IPS DF 6.9 (cell line): ENCODE measurements at regions not wholly inside any gene's neighbourhood (a gene's known extent, or its start where the extent isn't known, plus 50 kb on each side); places are given as distances from the start of the nearest gene placed in this dataset.

Experiments used
- DNase-seq: peaks from one replicate; pipeline ENCODE4 v3.0.0-alpha.2; 2013; ENCODE audit warnings: low read depth, low spot score
- H3K27ac ChIP-seq: one replicate; pipeline ENCODE4 v1.5.1; 2013; ENCODE audit warnings: low read length, control low read depth
- H3K27me3 ChIP-seq: 2 replicates; pipeline ENCODE4 v1.6.1; 2013; ENCODE audit warnings: mild to moderate bottlenecking, low read length; ENCODE audit not compliant: control insufficient read depth, insufficient read depth
- H3K36me3 ChIP-seq: 2 replicates; pipeline ENCODE4 v1.6.1; 2013; ENCODE audit warnings: low read length; ENCODE audit not compliant: control insufficient read depth, insufficient read depth
- H3K4me1 ChIP-seq: 2 replicates; pipeline ENCODE4 v1.6.1; 2013; ENCODE audit warnings: low read length; ENCODE audit not compliant: control insufficient read depth, insufficient read depth
- H3K4me3 ChIP-seq: 2 replicates; pipeline ENCODE4 v1.5.1; 2013; ENCODE audit warnings: mild to moderate bottlenecking, low read length
- H3K9me3 ChIP-seq: 2 replicates; pipeline ENCODE4 v1.6.1; 2013; ENCODE audit warnings: low read length, inconsistent platforms; ENCODE audit not compliant: control insufficient read depth, insufficient read depth
- WGBS: extraction: QIAGEN DNeasy Blood & Tissue Kit; methylation state at CpG from one replicate; pipeline ENCODE4 v1.1.7; 2013; ENCODE audit warnings: mixed read lengths, missing lambda C conversion rate; ENCODE audit not compliant: insufficient read length, insufficient coverage; 5-methylcytosine and 5-hydroxymethylcytosine counted together

DNA sequence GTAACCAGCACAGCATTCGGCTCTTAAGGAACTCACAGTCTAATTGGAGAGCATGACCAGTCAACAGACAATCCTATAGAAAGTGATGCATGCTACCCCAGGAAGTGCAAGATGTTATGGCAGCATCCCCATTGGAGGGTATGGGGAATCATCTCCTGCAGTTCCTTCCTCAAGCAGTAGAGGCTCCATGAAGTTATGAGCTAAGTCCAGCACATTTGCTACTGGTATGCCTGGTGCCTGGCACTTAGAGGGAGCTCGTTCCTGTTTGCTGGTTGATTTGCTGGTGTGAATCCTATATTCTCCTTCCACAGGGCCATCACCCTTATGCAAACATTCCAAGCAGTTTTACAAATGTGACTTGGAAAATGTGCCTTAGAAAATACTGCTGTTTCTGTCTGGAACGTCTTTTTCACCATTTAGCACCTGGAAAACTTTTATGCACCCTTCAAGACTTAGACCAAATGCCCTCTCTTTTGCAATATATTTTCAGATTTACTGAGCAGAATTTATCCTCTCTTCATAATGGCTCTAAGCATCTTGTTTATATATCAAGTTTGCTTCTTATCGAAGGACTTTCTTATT, 136.1 kb upstream of the WSCD2 start:
- no CpG with 5 or more reads among the region's 4 CpGs for WGBS
- H3K27ac ChIP-seq = no peak overlapping the region
- no peaks in the 10 kb centered on the region for H3K4me1 ChIP-seq
- H3K27me3 ChIP-seq = no peaks in the 10 kb centered on the region
- no peaks in the 10 kb centered on the region for H3K36me3 ChIP-seq
- no peak overlapping the region for H3K4me3 ChIP-seq
- no peaks in the 10 kb centered on the region for H3K9me3 ChIP-seq
- peak; percentile 48 for DNase-seq

DNA sequence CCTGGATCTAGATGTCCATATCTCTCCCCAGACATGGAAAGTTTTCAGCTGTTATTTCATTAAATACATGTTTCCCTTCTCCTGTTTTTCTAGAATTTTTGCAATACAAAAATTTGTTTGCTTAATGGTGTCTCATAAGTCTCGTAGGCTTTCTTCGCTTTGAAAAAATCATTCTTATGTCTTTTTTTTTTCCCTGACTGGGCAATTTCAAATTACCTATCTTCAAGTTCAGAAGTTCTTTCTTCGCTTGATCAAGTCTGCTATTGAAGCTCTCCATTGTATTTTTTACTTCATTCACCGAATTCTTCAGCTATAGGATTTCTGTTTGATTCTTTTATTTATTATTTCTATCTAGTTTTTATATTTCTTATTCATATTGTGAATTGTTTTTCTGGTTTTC, 130.2 kb upstream of the WSCD2 start:
- H3K27me3 ChIP-seq = no peaks in the 10 kb centered on the region
- no CpG with 5 or more reads among the region's 4 CpGs for WGBS
- no peaks in the 10 kb centered on the region for H3K9me3 ChIP-seq
- H3K36me3 ChIP-seq = no peaks in the 10 kb centered on the region
- H3K4me1 ChIP-seq = no peaks in the 10 kb centered on the region
- no peak overlapping the region for H3K27ac ChIP-seq
- no peak overlapping the region for H3K4me3 ChIP-seq
- DNase-seq = no peak

DNA sequence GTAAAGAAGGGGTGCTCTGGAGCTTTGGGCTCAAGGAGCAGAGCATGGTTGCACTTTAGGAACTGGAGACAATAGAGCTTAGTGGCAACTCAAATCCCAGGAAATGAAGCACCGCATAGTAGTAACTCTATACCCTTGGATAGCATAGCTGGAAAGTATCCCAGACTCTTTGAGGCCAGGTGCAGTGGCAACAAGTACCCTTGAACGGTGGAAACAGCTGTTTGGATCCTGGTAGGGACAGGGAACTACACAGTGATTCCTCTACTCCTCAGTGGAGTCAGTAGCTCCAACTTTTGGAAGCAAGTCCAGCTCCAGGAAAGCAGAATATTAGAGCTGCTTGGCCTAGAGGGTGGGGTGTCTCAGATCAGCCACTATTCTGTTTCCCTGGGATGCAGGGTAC, 129.0 kb upstream of the WSCD2 start:
- Histone ChIP-seq H3K4me3 (no peak overlapping the region), H3K27me3 (no peaks in the 10 kb centered on the region), H3K9me3 (no peaks in the 10 kb centered on the region), H3K4me1 (no peaks in the 10 kb centered on the region), H3K27ac (no peak overlapping the region), H3K36me3 (no peaks in the 10 kb centered on the region)
- DNase-seq = no peak
- WGBS = no CpG with 5 or more reads among the region's 2 CpGs

DNA sequence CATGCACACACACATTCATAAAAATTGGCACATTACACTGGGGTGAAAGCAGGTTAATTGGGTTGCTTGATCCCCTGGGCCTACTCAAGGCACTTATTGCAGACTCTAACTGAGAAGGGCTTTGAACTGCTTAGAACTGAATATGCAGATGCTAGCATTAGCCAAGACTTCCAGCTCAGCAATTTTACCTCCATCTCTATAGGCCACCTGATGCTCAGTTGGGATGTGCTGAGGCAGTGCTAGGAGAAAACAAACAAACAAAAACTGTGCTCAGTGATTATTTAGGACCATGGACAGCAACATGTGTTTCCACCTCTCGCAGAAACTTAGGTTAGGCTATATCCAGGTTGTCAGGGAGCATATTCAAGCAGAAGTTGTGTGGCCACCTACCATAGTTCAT, 124.8 kb upstream of the WSCD2 start:
- Histone ChIP-seq H3K36me3 (no peaks in the 10 kb centered on the region), H3K4me1 (no peaks in the 10 kb centered on the region), H3K27ac (no peak overlapping the region), H3K27me3 (no peaks in the 10 kb centered on the region), H3K4me3 (no peak overlapping the region), H3K9me3 (no peaks in the 10 kb centered on the region)
- peak; percentile 18 for DNase-seq
- WGBS = no CpG with 5 or more reads among the region's 1 CpG

DNA sequence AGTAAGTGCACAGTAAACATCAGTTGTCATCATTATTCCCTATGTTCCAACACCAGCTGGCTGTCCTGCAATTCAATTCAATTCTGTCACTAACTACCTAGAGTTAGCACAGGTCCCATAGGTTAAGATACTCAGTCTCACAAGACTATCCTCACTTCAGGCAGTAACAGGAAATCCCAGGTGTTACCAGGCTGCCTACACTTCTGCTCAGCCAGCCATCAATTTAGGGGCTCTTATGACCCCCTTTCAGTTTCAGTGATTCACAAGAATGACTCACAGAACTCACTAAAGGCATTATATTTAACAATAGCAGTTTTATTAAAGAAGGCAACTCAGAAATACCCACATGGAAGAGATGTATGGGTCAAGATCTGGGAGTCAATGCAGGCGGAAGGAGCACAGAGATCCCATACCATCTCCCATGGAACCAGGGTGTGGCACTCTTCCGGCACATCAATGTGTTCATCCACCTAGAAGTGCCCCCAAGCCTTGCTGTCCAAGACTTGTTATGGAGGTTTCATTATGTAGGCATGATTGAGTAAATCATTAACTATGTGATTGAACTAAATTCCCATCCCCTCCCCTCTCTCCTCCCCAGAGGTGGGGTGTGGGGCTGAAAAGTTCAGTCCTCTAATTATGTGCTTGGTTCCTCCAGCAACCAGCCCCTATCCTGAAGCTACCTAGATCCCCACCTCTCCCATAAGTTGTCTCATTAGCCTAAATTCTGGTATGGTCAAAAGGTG, 120.8 kb upstream of the WSCD2 start:
- Histone ChIP-seq H3K4me3 (no peak overlapping the region), H3K27ac (no peak overlapping the region), H3K4me1 (no peaks in the 10 kb centered on the region), H3K36me3 (no peaks in the 10 kb centered on the region), H3K9me3 (no peaks in the 10 kb centered on the region), H3K27me3 (no peaks in the 10 kb centered on the region)
- DNase-seq = no peak
- WGBS = no CpG with 5 or more reads among the region's 2 CpGs

DNA sequence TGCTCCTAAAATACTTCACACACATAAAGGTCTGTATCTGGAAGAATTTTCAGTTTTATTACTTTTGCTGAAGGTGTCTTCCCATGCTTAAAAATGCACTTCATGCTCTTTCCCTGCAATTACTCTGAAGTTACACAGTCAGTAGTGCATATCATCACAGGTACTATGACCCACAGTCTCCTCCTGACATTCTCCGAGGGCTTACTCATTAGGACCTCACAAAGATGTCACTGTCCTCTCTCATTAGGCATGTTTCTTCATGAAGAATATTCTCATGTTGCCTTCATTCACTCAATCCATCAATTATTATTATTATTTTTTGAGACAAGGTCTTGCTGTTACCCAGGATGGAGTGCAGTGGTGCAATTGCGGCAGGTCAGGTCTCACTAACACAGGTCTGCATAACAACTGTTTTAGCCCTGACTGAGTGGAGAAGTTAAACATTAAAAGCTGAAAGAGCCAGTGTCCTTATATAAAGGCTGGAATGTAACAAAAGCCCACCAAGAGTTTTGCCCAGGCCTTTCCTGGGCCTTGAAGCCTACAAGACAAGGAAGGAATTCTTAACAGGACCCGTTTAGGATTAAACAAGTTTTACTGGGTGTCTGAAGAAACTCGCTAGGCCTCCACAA, 119.5 kb upstream of the WSCD2 start:
- no peaks in the 10 kb centered on the region for H3K27me3 ChIP-seq

DNA sequence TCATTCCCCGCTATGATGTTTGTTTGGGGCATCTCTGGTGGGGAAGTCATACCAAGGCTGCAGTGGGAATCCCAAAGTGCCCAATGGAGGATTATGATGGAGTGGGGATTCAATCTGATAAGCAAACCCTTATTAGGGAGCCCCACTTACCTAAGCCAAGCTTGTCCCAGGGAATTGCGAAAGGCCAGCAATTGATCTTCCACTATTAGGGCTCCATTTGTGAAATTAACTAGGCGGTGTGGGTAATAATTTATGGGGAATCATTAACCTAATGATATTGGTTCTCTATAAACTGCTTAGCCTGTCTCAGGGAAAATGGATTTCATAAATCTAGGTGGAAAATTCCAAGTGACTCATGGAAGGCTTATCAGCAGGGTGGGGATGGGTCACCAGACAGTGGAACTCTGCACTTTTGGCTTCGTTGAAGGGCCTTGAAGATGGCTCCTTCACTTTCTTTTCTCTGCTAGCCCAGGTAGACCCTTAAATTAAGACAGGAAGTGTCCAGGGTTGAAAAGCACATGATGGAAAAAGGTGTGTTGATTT, 113.0 kb upstream of the WSCD2 start:
- DNase-seq = no peak
- H3K4me1 ChIP-seq = no peaks in the 10 kb centered on the region
- H3K27ac ChIP-seq = no peak overlapping the region
- no peaks in the 10 kb centered on the region for H3K36me3 ChIP-seq
- no peaks in the 10 kb centered on the region for H3K9me3 ChIP-seq
- H3K4me3 ChIP-seq = no peak overlapping the region
- WGBS = no CpG with 5 or more reads among the region's 4 CpGs
- no peaks in the 10 kb centered on the region for H3K27me3 ChIP-seq

More for the DNA sequence above, 119.5 kb upstream of the WSCD2 start:
- no peak overlapping the region for H3K4me3 ChIP-seq
- DNase-seq = no peak
- no peak overlapping the region for H3K27ac ChIP-seq
- whole genome bisulfite sequencing = no CpG with 5 or more reads among the region's 4 CpGs
- H3K36me3 ChIP-seq = no peaks in the 10 kb centered on the region
- H3K4me1 ChIP-seq = no peaks in the 10 kb centered on the region
- H3K9me3 ChIP-seq = no peaks in the 10 kb centered on the region

DNA sequence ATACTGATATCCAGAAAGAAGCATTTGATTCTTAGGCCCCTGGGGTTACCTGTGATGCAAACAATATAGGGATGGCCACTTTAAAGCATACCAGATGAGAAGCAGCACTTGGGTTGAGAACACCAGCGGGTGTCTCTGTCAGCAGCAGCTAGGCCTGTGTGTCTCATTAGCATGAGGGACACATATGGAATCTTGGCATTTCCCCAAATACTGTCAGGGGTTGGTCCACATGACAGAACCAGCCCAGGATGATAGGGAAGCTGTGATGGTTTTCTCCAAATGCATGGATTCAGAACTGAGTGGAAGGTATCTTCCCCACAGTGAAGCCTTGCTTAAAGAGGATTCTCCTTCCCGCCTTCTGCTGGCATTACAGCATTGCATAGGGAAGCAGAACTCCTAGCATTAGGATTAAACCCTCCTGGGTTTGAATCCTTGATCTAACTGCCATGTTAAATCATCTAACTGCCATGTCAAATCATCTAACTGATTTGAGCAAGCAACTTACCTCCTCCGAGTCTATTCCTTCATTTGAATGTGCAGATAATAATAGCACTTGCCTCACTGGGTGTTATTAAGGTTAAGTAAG, 111.5 kb upstream of the WSCD2 start:
- no peak overlapping the region for H3K4me3 ChIP-seq
- no peaks in the 10 kb centered on the region for H3K27me3 ChIP-seq
- H3K4me1 ChIP-seq = no peaks in the 10 kb centered on the region
- no peaks in the 10 kb centered on the region for H3K36me3 ChIP-seq
- no peaks in the 10 kb centered on the region for H3K9me3 ChIP-seq
- no CpG with 5 or more reads among the region's 3 CpGs for WGBS
- H3K27ac ChIP-seq = no peak overlapping the region
- DNase-seq = no peak

DNA sequence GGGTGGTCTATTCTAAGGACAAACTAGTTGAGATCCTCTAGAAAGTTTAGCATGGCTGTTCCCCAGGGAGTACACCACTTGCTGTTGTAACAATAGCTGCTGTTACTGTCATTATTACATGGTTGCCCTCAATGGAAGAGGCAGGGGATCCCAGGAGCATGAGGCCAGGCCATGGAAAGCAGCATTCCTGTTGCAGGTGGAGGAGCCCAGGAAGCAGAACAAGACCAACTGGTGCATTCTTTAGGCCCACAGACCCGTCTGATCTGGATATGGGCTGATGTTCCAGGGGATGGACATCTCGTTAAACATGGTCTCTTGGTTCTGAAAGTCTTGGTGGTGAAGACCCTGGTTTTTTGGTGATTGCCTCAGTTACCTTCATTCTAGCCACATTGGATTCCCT, 109.2 kb upstream of the WSCD2 start:
- Histone ChIP-seq H3K9me3 (no peaks in the 10 kb centered on the region), H3K27me3 (no peaks in the 10 kb centered on the region)
- WGBS = no CpG with 5 or more reads among the region's 2 CpGs

DNA sequence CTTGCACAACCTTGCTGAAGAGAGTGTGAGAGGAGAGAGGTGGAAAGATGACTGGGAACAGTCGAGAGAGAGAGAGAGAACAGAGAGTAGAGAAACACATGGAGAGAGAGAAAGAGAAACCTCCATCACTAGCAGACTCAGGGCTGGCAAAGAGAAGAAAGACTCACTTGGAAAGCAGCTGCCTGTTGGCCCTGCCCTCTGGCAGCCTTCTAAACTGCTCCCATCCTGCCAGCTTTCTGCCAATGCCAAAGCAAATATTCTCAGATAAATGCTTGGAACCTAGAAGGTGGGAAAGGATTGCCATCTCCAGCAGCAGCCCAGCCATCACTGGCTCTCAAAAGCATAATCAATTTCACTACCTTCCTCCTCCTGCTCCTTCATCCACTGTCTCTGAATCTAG, 107.9 kb upstream of the WSCD2 start:
- no peak overlapping the region for H3K27ac ChIP-seq
- no peaks in the 10 kb centered on the region for H3K27me3 ChIP-seq
- no peaks in the 10 kb centered on the region for H3K4me1 ChIP-seq
- DNase-seq = no peak
- no peaks in the 10 kb centered on the region for H3K36me3 ChIP-seq
- no peaks in the 10 kb centered on the region for H3K9me3 ChIP-seq
- no peak overlapping the region for H3K4me3 ChIP-seq
- WGBS = no CpG with 5 or more reads among the region's 1 CpG

More for the DNA sequence above, 109.2 kb upstream of the WSCD2 start:
- DNase-seq = no peak
- Histone ChIP-seq H3K27ac (no peak overlapping the region), H3K36me3 (no peaks in the 10 kb centered on the region), H3K4me1 (no peaks in the 10 kb centered on the region), H3K4me3 (no peak overlapping the region)
